ENCODE measurements at regions not wholly inside any gene's neighbourhood (a gene's known extent, or its start where the extent isn't known, plus 50 kb on each side); places are given as distances from the start of the nearest gene placed in this dataset.

DNA sequence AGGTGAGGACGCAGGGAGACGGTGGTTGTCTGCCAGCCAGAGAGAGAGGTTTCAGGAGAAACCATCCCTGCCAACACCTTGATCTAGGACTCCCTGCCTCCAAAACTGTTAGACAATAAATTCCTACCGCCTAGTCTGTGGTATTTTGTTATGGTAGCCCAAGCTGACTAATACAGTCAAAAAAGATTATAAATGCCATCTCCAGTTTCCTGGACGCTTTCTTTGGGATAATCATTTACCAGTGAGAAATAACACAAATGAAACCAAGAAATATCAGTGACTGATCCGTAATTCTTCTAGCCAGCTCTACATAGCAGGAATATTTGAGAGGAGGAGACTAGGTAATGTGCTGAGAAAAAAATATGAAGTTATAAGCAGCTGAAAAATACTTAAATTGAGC, 707.8 kb upstream of the LMCD1 start:
- DNase-seq (ENCODE audit: low read depth, low spot score) = no peak
- H3K4me3 ChIP-seq (ENCODE audit: low read length) = no peak overlapping the region

DNA sequence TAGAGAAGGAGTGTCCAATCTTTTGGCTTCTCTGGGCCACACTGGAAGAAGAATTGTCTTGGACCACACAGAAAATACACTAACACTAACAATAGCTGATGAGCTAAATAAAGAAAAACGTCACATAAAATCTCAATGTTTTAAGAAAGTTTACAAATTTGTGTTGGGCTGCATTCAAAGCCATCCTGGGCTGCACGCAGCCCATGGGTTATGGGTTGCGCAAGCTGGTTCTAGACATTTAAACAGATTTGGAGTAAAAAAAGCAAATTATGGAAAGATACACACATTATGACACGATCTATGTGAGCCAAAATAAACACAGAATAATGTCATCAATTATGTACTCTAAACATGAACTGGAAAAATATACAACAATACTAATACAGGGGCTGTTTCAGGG, 703.3 kb upstream of the LMCD1 start:
- no peak for DNase-seq (ENCODE audit: low read depth, low spot score)
- H3K4me3 ChIP-seq (ENCODE audit: low read length) = no peak overlapping the region

DNA sequence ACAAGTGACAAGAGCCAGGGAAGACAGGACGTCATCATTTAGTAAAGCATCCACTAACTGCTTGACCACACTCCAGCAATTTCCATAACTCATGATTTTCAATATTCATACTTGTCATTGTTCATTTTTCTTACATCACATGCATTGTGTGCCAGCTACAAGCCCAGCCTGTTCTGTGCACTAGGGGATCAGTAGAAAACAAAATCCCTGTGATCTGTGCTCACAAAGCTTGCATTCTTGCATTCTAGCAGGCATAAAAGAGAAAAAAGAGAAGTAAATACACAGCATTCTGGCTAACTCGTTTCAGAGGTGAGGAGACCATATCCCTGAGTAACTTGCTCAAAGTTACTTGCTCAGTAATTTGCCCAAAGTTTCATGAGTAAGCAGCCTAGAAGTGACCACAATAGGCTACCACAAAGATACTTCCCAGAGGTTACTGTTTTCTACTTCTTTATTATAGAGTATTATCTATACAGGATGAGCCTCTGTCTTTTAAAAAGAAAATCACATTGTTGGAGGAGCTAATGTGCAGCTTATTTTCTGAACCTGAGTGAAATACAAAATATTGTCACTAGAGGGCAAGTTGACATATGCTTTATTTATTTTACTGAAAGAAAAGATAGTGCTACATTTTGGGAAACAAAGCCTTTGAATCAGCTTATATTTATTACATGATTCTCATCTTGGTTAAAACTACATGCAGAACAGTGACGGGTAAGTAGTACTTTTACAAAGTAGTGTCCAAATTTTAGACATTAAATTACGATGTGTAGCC, 701.4 kb upstream of the LMCD1 start:
- peak; percentile 17 for DNase-seq (ENCODE audit: low read depth, low spot score)
- no peak overlapping the region for H3K4me3 ChIP-seq (ENCODE audit: low read length)

- no peak for DNase-seq (ENCODE audit: low read depth, low spot score)
- H3K4me3 ChIP-seq (ENCODE audit: low read length) = no peak overlapping the region
Measured at GRCh38 chr3:7812490-7812889, 689.1 kb upstream of the LMCD1 start.

- DNase-seq (ENCODE audit: low read depth, low spot score) = no peak
- no peak overlapping the region for H3K4me3 ChIP-seq (ENCODE audit: low read length)
Measured at GRCh38 chr3:7813365-7813764, 688.3 kb upstream of the LMCD1 start.

GRCh38 chr3:7817239-7817638, 684.4 kb upstream of the LMCD1 start:
- DNase-seq (ENCODE audit: low read depth, low spot score) = no peak
- no peak overlapping the region for H3K4me3 ChIP-seq (ENCODE audit: low read length)

- no peak overlapping the region for H3K4me3 ChIP-seq (ENCODE audit: low read length)
- DNase-seq (ENCODE audit: low read depth, low spot score) = no peak
Measured at GRCh38 chr3:7820969-7821368, 680.7 kb upstream of the LMCD1 start.

DNA sequence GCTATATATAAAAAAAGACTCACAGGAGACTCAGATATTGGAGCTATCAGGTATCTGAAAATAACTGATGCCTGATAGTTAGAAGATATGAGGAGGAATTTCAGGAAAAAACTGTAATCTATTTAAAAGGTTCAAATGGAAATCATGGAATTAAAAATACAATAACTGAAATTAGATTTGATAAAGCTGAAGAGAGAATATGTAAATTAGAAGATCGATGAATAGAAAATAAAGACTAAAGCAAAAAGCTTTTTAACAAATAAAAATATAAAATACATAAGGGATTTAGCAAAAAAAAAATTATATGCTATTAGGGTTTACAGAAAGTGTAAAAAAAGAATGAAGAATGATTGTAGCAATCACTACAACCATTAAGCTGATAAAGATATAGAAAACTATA, 679.8 kb upstream of the LMCD1 start:
- H3K4me3 ChIP-seq (ENCODE audit: low read length) = no peak overlapping the region
- DNase-seq (ENCODE audit: low read depth, low spot score) = no peak

DNA sequence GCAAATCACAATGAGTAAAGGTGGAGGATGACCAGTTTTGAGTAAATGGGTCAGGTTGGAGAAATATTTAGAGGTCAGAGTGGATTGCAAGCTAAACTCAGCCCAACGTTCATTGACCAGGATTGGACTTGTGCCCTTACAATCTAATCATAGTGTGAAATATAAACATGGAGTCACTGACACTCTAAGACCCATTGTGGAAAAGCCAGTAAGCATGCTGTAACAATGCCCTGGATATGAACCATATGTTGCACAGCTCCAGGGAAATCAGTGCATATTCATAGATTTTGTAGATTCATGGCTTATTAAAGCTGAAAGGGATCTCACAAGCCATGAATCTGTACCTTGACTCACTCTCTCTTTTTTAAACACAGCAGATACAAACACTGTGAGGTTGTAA, 660.2 kb upstream of the LMCD1 start:
- DNase-seq (ENCODE audit: low read depth, low spot score) = no peak
- no peak overlapping the region for H3K4me3 ChIP-seq (ENCODE audit: low read length)

GRCh38 chr3:7843441-7843840, 658.2 kb upstream of the LMCD1 start:
- DNase-seq (ENCODE audit: low read depth, low spot score) = no peak
- no peak overlapping the region for H3K4me3 ChIP-seq (ENCODE audit: low read length)

DNA sequence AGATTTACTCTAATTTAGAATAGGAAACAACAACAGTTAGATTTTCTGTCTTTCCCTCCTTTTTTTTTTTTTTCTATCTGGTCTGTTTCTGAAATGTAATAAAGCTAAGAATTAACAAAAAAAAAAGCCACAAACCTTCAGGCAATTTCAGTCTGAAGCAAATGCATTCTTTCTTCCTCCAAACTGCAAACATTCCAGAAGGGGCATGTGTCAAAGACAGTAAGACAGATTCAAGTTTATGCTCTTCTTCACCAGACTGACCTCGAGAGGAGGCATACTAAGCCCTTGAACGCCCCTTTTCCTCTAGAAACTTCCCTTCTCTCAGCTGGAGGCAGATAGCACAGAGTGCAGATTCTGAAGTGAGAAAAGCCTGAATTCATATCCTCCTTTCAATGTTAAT, 654.6 kb upstream of the LMCD1 start:
- H3K4me3 ChIP-seq (ENCODE audit: low read length) = no peak overlapping the region
- no peak for DNase-seq (ENCODE audit: low read depth, low spot score)

- no peak overlapping the region for H3K4me3 ChIP-seq (ENCODE audit: low read length)
- no peak for DNase-seq (ENCODE audit: low read depth, low spot score)
Measured at GRCh38 chr3:7847521-7847920, 654.1 kb upstream of the LMCD1 start.

GRCh38 chr3:7854266-7854665, 647.4 kb upstream of the LMCD1 start:
- H3K4me3 ChIP-seq (ENCODE audit: low read length) = no peak overlapping the region
- no peak for DNase-seq (ENCODE audit: low read depth, low spot score)

GRCh38 chr3:7854721-7855120, 646.9 kb upstream of the LMCD1 start:
- no peak overlapping the region for H3K4me3 ChIP-seq (ENCODE audit: low read length)
- DNase-seq (ENCODE audit: low read depth, low spot score) = no peak

DNA sequence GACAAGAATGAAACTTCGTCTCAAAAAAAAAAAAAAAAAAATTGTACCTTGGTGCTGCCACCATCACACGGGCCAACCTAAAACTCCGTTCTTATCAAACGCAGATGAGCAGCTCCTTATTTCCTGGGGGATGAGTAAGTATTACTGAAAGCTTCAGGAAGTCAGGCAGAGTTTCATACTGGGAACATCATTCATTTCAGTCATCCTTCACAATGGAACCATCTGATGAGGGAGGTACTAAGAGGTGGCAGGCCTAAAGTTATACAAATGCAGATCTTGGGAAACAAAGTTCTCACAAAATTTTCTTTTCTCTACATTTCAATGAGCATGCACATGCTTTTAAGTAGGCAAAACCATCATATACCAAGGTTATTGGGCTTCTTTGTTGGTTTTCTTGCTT, 636.0 kb upstream of the LMCD1 start:
- H3K4me3 ChIP-seq (ENCODE audit: low read length) = no peak overlapping the region
- no peak for DNase-seq (ENCODE audit: low read depth, low spot score)

DNA sequence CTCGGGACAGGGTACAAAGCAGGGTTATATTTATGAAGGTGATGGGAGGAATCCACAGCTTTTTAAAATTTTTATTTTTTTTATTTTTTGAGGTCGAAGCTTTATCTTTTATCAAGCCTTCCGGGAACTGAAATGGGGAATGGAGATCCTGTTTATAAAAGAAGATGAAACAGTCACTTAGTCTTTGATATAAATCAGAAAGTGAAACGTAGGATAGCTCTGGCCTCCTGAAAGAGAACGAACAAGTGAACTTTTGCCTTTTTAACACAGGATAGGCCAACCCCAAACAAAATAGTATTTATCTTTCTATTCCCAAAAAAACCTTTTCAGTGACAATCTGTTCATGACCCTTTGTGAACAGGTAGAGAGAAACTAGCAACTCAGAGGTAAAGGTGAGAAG, 634.0 kb upstream of the LMCD1 start:
- H3K4me3 ChIP-seq (ENCODE audit: low read length) = no peak overlapping the region
- no peak for DNase-seq (ENCODE audit: low read depth, low spot score)

DNA sequence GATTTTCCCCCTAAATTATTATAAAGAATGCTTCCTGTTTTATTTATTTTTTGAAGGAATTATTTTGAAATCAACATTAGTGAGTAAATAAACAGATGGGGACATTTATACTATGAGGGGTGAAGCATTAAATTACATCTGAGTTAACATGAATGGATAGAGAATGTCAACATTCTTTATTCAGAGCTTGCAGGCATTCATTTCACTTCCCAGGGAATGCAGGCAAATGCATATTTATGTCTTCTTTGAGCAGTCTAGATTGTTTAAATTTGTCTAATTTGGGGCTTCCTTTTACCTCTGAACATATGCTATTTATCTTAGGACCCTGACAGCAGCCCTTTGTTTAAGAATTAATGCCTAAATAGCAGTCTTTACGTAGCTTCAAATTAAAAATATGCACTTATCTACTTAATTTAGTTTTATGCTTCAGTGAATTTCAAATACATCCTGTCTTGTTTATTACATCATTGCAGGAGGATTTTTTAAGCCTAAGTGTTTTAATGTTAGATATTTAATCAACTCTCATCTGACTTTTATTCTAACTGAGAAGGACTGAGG, 630.5 kb upstream of the LMCD1 start:
- no peak for DNase-seq (ENCODE audit: low read depth, low spot score)
- H3K4me3 ChIP-seq (ENCODE audit: low read length) = no peak overlapping the region

DNA sequence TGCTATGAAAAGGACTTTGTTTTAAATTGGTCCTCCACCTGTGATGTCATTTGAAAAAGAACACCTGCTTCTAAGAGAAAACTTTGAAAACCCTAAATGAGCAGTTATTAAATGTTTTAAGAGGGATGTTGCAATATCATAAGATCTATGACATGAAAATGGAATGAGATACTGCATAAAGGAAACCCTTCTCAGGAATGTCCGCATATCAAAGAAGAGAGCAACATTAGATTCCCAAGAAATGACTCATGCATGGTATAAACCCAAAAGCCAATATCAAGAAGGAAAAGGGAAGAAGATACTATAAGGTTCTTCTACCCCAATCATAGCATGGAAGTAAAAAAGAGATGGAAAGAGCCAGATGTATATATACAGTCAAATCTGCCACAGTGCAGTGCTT, 627.5 kb upstream of the LMCD1 start:
- no peak for DNase-seq (ENCODE audit: low read depth, low spot score)
- no peak overlapping the region for H3K4me3 ChIP-seq (ENCODE audit: low read length)

GRCh38 chr3:7875925-7876324, 625.7 kb upstream of the LMCD1 start:
- H3K4me3 ChIP-seq (ENCODE audit: low read length) = no peak overlapping the region
- DNase-seq (ENCODE audit: low read depth, low spot score) = no peak

- peak; percentile 98 for DNase-seq (ENCODE audit: low read depth, low spot score)
- H3K4me3 ChIP-seq (ENCODE audit: low read length) = no peak overlapping the region
Measured at GRCh38 chr3:7876741-7877297, 624.8 kb upstream of the LMCD1 start.

- no peak overlapping the region for H3K4me3 ChIP-seq (ENCODE audit: low read length)
- DNase-seq (ENCODE audit: low read depth, low spot score) = no peak
Measured at GRCh38 chr3:7877312-7877711, 624.3 kb upstream of the LMCD1 start.

All from Jurkat, Clone E6-1 (cell line).